GM19438 (cell line): ENCODE measurements at regions not wholly inside any gene's neighbourhood (a gene's known extent, or its start where the extent isn't known, plus 50 kb on each side); places are given as distances from the start of the nearest gene placed in this dataset.

ENCODE experiments used
- ATAC-seq: cut with Tn5 transposase; IDR thresholded peaks from one replicate; pipeline ENCODE4 v1.9.1; 2021; ENCODE audit warnings: low read depth; ENCODE audit not compliant: unreplicated experiment

DNA sequence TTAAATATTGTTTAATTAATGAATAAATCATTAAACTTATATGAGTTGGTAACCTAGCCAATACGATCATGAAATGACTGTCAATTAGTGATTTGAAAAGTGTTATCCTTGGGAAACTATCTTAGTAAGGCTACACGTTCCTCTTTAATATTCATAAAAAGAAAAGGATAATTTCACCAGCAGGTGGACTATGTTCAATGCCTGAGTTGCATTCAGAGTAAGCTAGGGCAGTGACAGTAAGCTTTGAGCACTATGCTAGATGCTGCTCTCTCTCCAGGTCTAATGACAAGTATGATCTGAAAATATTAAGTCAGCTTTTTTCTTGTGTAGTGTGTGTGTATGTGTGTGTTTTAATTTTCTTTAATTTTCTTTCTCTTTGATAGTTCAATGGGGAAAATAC, 486.3 kb upstream of the PCDH15 start:
- ATAC-seq, result no peak

DNA sequence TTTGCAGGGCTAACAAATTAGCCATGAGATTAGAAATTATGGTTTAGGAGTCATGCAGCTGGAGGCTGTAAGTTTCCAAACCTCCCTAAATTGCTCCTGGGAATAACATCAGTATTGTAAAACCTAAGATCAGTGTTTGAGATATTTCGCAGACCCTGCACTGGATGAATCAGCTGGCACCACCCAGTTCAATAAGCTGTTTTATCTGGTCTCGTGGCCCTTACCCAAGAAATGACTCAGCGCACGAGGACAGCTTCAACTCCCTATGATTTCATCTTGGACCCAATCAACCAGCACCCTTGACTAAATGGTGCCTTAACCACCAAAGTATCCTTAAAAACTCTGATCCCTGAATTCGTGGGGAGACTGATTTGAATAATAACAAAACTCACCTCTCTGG, 482.0 kb upstream of the PCDH15 start:
- ATAC-seq, result no peak

DNA sequence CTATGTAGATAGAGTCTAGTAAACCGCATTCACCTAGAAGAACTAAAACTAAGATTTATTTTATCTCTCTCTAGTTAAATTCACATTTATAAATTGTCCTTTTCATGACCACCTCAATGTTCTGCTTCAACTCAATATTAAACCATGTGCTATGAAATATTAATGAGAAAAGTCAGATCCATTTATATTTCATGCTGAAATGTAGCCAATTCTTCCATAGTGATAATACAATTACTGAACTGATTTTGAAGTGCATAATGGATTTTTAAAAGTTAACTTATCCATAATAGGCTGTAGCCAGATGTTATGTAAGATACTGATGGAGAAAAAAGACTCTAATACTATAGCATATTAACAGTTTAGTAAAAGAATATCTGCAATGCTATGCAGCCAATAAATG, 479.7 kb upstream of the PCDH15 start:
- no peak for ATAC-seq

DNA sequence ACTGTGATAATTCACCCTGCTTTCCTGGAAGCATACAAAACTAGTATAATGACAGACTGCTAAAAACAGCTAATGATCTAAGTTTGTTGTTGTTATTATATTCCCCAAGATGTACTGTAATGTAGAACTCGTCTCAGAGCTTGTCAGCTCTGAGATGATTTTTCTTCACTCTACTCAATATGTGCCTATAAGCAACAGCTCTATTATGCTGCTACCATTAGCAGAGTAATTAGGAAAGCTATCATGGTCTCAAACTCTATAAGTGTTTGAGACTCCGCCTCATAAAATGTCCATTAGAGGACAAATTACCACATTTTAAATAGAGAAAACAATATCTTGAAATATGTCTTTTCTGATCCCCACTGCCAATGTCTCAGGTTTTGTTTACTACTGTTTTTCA, 476.5 kb upstream of the PCDH15 start:
- ATAC-seq, result no peak

DNA sequence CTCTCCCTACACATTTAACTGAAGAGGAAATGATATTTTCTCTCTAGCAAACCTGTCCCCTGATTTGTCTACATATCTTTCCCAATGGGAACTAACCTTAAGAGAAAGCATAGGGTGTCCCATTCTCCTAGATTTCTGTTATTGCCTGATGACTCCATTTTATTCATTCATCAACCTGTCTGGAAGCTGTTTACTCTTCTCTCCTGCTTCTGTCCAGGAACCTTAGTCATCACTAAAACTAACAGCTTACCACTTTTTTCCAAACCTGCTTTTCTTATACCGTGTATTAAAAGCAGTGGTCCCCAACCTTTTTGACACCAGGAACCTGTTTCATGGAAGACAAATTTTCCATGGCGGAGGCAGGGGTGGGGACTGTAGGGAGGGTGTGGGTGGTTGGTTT, 473.3 kb upstream of the PCDH15 start:
- ATAC-seq, result no peak

DNA sequence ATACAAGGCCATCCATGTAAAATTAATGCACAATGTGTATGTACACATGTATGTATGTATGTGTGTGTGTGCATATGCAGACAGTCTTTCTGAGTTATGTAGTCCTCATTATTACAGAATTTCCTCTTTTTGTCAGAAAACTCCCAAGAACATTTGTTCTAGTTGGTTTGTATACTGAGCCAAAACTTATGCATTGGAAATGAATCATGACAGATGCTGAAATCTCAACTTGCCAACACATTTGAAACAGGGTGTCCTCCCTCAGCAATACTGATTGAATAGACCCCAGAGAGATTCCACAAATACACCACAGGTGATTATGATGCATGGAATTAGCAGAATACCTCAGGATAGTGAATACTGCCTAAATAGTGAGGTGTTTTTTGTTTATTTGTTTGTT, 472.9 kb upstream of the PCDH15 start:
- no peak for ATAC-seq

DNA sequence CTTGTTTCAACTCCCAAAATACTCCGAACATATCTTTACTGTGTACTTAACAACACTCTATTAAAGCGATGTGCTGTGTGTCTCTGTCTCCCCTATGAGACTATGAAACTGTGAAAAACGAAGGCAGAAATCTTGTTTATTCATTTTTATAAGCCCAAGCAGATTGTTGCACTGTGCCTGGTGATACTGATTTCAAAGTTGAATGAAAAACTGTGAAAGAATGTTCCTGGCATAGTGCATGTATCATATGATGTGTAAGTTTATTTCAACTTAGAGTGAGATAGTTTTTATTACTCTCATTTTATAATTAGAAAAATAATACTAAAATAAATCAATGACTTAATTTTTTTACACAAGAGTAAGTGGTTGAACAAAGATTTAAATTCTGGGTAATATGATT, 471.9 kb upstream of the PCDH15 start:
- no peak for ATAC-seq

DNA sequence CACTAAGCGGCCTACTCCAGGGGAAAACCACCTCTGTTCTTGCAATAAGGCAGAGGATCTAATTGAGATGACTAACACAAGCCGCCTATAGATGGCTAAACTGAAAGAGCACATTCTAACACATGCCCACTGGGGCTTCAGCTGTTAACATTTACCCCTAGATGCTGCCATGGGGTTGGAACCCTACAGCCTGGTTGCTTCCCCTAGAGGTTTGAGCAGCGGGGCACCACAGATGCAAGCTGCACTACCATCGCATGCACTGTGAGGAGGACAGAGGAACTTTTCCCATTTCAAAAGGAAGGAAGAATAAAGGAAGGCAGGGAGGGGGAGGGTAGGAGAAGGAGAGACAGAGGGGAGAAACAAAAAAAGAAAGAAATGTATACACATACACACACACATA, 465.8 kb upstream of the PCDH15 start:
- ATAC-seq, result no peak

DNA sequence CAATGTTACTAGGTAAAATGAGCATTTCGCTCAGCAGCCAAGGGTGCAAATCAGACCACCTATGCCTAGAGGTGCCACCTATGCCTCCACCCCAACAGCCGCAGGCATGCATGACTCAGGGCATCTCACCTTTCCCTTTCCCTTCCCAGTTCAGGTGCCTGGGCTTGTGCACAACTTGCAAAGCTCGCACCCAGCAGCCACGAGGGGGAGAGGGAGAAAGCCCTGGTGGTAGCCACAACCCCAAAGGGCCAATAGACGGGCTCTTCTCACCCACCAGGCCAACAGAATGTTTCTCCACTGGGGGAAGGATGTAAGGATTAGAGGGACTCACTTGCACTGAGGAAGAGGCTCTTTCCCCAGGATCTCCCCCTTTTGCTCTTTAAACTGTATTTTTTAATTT, 462.3 kb upstream of the PCDH15 start:
- no peak for ATAC-seq

DNA sequence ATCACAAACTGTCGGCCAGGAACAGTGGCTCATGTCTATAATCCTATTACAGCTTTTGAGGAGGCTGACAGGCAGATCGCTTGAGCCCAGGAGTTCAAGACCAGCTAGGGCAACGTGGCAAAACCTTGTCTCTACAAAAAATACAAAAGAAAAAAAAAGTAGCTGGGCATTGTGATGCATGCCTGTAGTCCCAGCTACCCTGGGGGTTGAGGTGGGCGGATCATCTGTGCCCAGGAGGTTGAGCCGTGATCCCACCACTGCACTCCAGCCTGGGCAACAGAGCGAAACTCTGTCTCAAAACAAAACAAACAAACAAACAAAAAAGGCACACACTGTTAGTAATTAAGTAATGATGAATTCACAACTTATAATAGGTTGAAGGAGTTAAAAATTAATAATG, 441.5 kb upstream of the PCDH15 start:
- ATAC-seq, result no peak

DNA sequence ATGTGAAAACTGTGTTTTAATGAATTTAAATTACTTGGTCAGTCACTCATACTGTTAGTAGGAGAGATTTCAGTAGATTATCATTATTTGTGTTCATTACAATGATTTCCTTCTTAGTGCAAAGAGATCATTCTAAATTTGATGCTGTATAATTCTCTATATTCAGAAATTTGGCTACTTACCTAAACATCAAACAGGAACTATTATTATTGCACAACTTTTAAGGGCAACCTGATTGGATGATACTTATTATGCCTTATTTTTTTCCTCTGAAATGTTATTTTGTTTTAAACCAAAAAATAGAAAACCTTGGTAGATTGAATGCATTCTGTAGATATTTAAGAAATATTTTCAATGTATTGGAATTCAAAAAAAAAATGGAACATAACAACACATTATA, 436.4 kb upstream of the PCDH15 start:
- no peak for ATAC-seq

DNA sequence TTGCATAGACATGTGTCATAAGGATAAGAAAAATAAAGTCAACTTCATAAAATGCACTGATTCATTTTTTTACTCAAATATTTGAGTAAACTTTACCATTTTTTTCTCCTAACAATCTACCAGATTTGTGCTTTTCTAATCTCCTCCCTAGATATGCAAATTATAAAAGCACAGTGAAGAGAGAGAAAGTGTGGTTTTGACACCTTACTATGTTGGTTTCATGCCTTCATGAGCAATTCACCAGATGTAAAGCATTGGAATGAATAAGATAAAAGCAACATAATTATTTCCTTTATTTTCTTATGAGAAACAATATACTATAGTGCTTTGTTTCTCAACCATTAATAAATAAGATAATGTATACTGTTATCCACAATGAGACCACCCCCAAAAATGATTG, 432.5 kb upstream of the PCDH15 start:
- ATAC-seq, result peak; percentile 77

DNA sequence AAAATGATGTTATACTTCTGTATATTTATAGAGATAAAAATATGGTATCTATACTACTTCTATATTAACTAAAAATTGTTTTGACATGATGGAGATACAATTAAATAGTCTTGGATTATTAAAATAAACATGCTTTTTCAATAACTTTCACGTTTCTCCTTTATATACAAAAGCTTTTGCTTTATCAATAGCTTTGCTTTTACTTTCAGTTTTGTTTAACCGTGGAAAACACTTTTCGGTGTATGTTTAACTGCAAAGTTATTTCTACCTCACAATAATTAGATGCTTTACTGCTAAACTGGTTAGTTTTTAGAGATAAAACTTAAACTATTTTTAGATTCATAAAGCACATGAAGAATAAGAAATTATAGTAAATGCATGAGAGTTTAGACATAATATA, 432.1 kb upstream of the PCDH15 start:
- ATAC-seq, result peak; percentile 49

DNA sequence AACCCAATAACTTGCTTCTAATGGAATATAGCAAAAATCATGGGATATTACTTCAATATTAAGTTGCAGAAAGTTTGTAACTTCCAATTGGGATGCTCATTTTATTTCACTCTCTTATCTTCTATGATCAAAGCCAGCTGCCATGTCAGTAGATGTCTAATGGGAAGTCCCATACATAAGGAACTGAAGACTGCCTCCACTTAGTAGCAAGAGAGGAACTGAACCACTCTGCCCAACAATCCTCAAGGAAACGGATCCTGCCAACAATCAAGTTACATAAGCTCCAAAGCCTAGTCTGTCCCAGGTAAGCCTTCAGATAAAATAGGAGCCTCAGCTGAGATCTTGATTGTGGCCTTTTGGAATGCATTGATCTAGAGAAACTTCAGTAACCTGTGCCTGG, 431.5 kb upstream of the PCDH15 start:
- ATAC-seq, result no peak

DNA sequence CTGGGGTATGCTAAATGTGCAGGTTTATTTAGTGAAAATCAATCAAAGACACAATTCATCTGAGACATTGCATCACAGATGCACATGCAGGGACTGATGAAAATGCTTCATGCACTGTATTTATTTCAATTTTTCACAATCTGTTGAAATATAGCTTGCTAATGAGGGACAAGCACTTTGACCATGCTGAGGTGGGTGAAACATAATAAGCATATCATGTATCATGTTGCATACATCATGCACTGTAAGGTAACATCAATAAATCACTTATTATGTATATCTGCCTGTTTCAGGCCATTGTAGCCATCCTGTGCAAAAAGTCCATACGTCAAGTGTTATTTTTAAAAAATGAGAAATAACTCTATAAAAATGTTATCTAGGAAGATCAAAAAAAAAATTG, 426.9 kb upstream of the PCDH15 start:
- ATAC-seq, result no peak

DNA sequence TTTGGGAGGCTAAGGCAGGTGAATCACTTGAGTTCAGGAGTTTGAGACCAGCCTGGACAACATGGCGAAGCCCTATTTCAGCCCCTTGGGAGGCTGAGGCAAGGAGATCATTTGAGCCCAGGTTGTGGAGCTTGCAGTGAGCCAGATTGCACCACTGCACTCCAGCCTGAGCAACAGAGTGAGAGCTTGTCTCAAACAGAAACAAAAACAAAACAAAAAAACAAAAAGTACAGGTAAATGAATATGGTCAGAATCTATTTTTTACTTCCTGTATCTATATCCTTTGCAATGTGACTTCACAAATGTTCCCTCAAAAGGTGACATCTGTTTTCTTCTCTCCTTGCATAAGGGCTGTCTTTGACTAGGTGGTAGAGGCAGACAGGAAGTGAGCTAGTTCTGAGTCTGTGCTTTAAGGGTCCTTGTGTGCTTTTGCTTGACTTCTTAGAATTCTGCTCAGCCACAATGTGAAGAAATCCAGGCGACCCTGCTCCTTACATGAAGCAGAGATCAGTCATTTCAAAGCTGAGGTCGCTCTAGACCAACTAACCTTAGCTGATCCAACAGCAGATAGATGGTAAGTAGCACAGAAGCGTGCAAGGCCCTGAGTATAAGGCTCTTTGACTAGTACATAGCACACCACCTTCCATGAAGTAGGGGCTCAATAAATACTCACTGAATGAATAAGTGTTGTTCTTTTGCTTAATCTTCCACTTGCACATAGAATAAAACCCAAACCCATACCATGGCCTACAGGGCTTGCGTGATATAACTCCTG, 423.2 kb upstream of the PCDH15 start:
- ATAC-seq, result no peak

DNA sequence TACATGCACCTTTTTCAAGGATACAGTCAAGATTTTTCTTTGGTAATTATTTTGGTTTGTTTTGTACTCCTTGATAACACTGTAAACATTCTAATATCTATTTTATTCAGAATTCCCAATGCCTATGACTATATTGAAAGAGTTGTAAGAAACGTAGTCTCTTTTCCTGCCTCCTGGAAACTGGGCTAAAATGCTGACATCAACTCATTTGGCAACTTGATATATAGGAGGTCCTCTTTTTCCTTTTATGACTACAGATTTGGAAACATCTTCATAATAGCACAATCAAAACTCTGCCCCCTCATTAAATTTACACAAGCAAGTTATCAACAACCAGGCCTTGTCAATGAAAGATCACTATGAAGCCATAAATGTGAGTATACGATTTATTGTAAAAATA, 422.3 kb upstream of the PCDH15 start:
- ATAC-seq, result no peak

DNA sequence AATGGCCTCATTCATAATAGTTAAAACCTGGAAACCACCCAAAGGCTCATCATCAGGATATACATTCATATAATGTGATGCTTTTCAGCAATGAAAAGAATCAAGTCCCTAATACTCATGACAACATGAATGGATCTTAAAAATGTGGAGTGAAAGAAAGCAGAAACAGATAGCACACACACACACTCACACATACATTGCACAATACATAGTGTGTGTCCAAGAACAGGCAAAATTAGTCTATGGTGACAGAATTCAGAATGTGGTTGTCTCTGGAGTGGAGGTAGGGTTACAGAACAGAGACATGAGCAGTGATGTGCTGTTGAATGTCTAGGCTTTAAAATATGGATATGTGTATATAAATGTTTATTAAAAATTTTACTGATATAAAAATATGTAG, 419.9 kb upstream of the PCDH15 start:
- no peak for ATAC-seq

DNA sequence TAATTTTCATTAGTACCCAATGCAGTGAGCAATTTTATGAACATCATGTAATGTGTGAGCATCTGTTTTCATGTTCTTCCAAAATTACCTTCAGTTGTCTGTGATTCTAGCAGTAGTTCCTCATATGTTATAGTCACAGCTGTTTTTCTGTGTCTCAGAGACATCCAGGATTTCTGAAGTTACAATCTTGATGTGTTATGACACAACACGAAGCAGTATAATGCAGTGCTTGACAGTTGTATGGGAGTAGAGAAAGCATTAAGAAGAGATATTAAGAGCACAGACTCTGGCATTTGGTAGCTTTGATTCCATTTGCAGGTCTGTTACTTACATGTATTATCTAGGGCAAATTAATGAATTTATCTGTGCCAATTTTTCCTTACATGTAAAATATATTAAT, 414.7 kb upstream of the PCDH15 start:
- ATAC-seq, result no peak

DNA sequence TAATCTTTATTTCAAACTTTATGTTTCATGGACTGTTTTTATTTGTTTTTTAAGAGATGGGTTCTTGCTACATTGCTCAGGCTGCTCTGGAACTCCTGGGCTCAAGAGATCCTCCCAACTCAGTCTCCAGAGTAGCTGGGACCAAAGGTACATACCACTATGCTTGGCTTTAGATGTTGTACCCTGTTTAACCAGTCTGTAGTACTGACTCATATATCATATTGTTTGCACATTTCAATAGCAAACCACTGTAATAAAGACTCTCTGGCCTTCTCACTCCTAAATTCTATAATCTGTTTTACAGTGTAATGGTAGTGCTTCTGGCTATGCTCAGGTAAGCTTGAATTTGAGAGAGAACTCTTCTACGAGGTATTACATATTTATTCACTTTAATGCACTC, 413.6 kb upstream of the PCDH15 start:
- ATAC-seq, result no peak

DNA sequence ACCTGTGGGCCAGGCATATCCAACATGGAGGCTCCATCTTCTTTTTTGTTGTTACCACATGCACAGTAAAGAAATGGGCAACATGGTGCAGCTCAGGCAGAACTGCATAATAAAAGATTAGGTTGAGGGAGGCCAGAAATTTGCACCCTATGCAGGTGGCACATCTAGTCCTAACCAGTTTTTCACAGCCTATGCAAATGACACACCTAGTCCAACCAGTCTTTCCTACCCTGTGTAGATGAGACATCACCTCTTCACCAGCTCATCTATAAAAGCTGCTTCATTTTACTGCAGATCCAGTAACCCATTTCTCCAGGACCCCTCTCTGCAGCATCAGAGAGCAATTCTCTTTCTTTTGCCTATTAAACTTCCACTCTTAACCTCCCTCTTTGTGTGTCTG, 411.0 kb upstream of the PCDH15 start:
- no peak for ATAC-seq

DNA sequence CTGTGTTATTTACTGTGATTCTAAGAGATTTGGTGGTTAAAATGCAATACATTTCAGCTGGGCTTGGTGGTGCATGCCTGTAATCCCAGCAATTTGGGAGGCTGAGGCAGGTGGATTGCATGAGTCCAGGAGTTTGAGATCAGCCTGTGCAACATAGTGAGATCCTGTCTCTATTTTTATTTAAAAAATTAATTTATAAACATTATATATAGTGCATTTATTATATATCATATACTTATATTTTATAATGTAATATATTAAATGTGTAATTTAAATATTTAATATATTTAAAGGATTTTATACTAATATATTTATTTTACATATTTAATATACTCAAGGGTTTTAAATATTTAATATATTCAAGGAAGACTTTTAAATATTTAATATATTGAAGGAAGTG, 402.8 kb upstream of the PCDH15 start:
- ATAC-seq, result no peak

DNA sequence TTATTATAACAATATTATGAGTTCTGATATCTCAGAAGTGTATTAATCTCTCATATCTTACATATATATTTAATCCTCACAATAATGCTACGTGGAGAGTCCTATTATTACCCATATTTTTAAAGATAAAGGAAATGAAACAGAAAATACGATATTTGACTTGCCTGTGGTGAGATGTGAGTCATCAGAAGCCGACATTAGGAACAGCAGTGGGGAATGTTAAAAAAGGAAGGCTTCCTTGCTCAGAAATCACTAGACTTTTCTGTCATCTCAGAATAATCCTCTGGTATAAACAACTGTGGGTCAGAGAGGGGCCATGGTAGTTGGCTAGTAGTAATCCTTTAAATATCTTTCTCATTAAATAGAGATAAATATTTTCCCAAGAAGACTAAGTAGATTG, 402.3 kb upstream of the PCDH15 start:
- no peak for ATAC-seq
